H1 (cell line): ENCODE measurements at regions not wholly inside any gene's neighbourhood (a gene's known extent, or its start where the extent isn't known, plus 50 kb on each side); places are given as distances from the start of the nearest gene placed in this dataset.

Experiments used
- EZH2 ChIP-seq: fragments of 200-600 bp; sonication (generic); IDR thresholded peaks from 2 replicates; pipeline ENCODE4 v1.7.1; 2012; ENCODE audit warnings: low read depth, mild to moderate bottlenecking, moderate library complexity, low read length, inconsistent platforms; ENCODE audit not compliant: severe bottlenecking
- HDAC2 ChIP-seq, 2 experiments: fragments of 300-600 bp in 1 of 2; sonication (generic) in 1 of 2; IDR thresholded peaks; 2 replicates each; pipeline ENCODE4 v1.6.1; 2011 to 2012; ENCODE audit warnings: low read depth in 2 of 2, low read length in 2 of 2, mild to moderate bottlenecking in 2 of 2, moderate library complexity in 2 of 2, borderline replicate concordance in 1 of 2, inconsistent platforms in 1 of 2
- JUND ChIP-seq: IDR thresholded peaks from 2 replicates; pipeline ENCODE4 v1.6.1; 2011; ENCODE audit warnings: mild to moderate bottlenecking, improper control_type of control experiment, low read length
- NANOG ChIP-seq: IDR thresholded peaks from 2 replicates; pipeline ENCODE4 v1.6.1; 2011; ENCODE audit warnings: low read length, low read depth, mild to moderate bottlenecking, inconsistent platforms; ENCODE audit not compliant: insufficient read depth, poor library complexity, severe bottlenecking
- POLR2A ChIP-seq, 2 experiments: IDR thresholded peaks; 1 replicate in 1 of 2; 2 replicates in 1 of 2; pipeline ENCODE4 v1.6.1; 2011; ENCODE audit warnings: low read depth in 2 of 2, low read length in 2 of 2, mild to moderate bottlenecking in 2 of 2; ENCODE audit errors: control extremely low read depth in 1 of 2
- POLR2AphosphoS5 ChIP-seq: IDR thresholded peaks from 2 replicates; pipeline ENCODE4 v1.6.1; 2011; ENCODE audit warnings: low read depth, low read length
- TEAD4 ChIP-seq: IDR thresholded peaks from 2 replicates; pipeline ENCODE4 v1.6.1; 2012; ENCODE audit warnings: low read depth, low read length, inconsistent platforms, mixed read lengths
- YY1 ChIP-seq: IDR thresholded peaks from 2 replicates; pipeline ENCODE4 v1.6.1; 2011; ENCODE audit warnings: low read depth, mild to moderate bottlenecking, low read length

- TF ChIP-seq HDAC2 (IDR thresholded peaks at IDR 0.05; ENCODE audit: borderline replicate concordance in 1 of 2, low read depth in 2 of 2, low read length in 2 of 2) (no peak), TEAD4 (no peak), YY1 (no peak), POLR2AphosphoS5 (no peak), NANOG (no peak), POLR2A (IDR thresholded peaks at IDR 0.05; ENCODE audit: control extremely low read depth in 1 of 2, low read depth in 2 of 2, low read length in 2 of 2) (no peak), EZH2 (no peak), JUND (no peak)
Measured at GRCh38 chr1:189620471-189620870, 857.2 kb downstream of the BRINP3 start.
